ENCODE measurements at regions not wholly inside any gene's neighbourhood (a gene's known extent, or its start where the extent isn't known, plus 50 kb on each side); places are given as distances from the start of the nearest gene placed in this dataset.

- TF ChIP-seq ATF2 (IDR thresholded peaks at IDR 0.05; ENCODE audit: low read length) (no peak), CTCF (IDR thresholded peaks at IDR 0.05 in 2 of 3, conservative IDR thresholded peaks at IDR 0.05 in 1 of 3; ENCODE audit: control insufficient read depth in 2 of 3, extremely low read depth in 1 of 3, insufficient read depth in 1 of 3, low read depth in 3 of 3, low read length in 3 of 3) (no peak), SP1 (IDR thresholded peaks at IDR 0.05; ENCODE audit: low read depth, low read length) (no peak), TAF1 (IDR thresholded peaks at IDR 0.05; ENCODE audit: borderline replicate concordance, low read depth, low read length) (no peak), MAX (IDR thresholded peaks at IDR 0.05; ENCODE audit: low read depth, low read length) (no peak), SIX5 (IDR thresholded peaks at IDR 0.05; ENCODE audit: low read depth, low read length, severe bottlenecking) (no peak), ZSCAN29 (IDR thresholded peaks at IDR 0.05) (no peak)
Observed at GRCh38 chr9:118455259-118455658, 751.1 kb downstream of the TLR4 start (continued).

GRCh38 chr9:118455788-118456187 lies 751.6 kb downstream of the TLR4 start:
- Histone ChIP-seq H3K4me2 (ENCODE audit: control insufficient read depth, insufficient read depth) (no peak overlapping the region), H3K4me3 (no peak overlapping the region), H3K27ac (ENCODE audit: control insufficient read depth, insufficient read depth) (no peak overlapping the region), H3K9me3 (replicated peaks; ENCODE audit: control insufficient read depth, insufficient read depth, low read length) (no peaks in the 10 kb centered on the region), H3K36me3 (ENCODE audit: control insufficient read depth in 2 of 2, insufficient read depth in 2 of 2, low read length in 1 of 2) (no peaks in the 10 kb centered on the region), H3K79me2 (ENCODE audit: control insufficient read depth, insufficient read depth, low read length) (no peaks in the 10 kb centered on the region), H2AFZ (ENCODE audit: control insufficient read depth, low read depth, low read length) (no peak overlapping the region), H3K4me1 (ENCODE audit: control insufficient read depth, insufficient read depth, low read length) (no peaks in the 10 kb centered on the region), H4K20me1 (ENCODE audit: control insufficient read depth, insufficient read depth) (no peaks in the 10 kb centered on the region), H3K27me3 (replicated peaks in 1 of 2; ENCODE audit: control insufficient read depth in 2 of 2, insufficient read depth in 2 of 2, low read length in 1 of 2) (no peaks in the 10 kb centered on the region), H3K9ac (ENCODE audit: control insufficient read depth, insufficient read depth, low read length) (no peak overlapping the region)
- BruUV-seq (replicated peaks): no TSS peak
- intact Hi-C loops (cut with micrococcal nuclease; ENCODE audit: unreplicated experiment): no loop called here
- ChIA-PET RAD21 (ENCODE audit: unreplicated experiment) (no interaction called here), SMC1A (ENCODE audit: uncharacterized antibody, unreplicated experiment) (no interaction called here), CTCF (interaction anchor here (0.7 kb wide), 1 partner anchor 10 kb away, joined by 3 read pairs; no protein-coding TSS in a partner anchor), POLR2A (no interaction called here)
- in situ Hi-C loops (cut with MboI): no loop called here
- ATAC-seq (no peak), FAIRE-seq (no peak), DNase-seq (ENCODE audit: low read depth, low spot score) (no peak)
- TF ChIP-seq RCOR1 (conservative IDR thresholded peaks at IDR 0.05; ENCODE audit: low read depth, low read length) (no peak), ASH2L (IDR thresholded peaks at IDR 0.05; ENCODE audit: borderline replicate concordance, low read depth) (no peak), TCF12 (IDR thresholded peaks at IDR 0.05; ENCODE audit: low read depth, low read length) (no peak), BCL11A (IDR thresholded peaks at IDR 0.05; ENCODE audit: low read depth, low read length) (no peak), JUND (IDR thresholded peaks at IDR 0.05; ENCODE audit: low read depth, low read length) (no peak)
- WGBS (ENCODE audit: insufficient coverage, insufficient replicate concordance, low lambda C conversion rate, missing lambda C conversion rate): 21% methylated on average over 2 of the region's 2 CpGs

Measured in GM12878 (cell line).